Neuronal stem cell (in vitro differentiated cells): ENCODE measurements at regions not wholly inside any gene's neighbourhood (a gene's known extent, or its start where the extent isn't known, plus 50 kb on each side); places are given as distances from the start of the nearest gene placed in this dataset.
"Not testable (repeated sequence)": the region's sequence is repeated elsewhere in the genome, so short reads cannot be mapped to it uniquely, and the experiment has no call there.

Experiments
- DNase-seq: peaks from one replicate; pipeline ENCODE4 v3.0.0-alpha.2; 2013; ENCODE audit warnings: low spot score
- H2AFZ ChIP-seq: one replicate; pipeline ENCODE4 v1.6.1; 2013; ENCODE audit warnings: mild to moderate bottlenecking, low read length, inconsistent platforms
- H2AK5ac ChIP-seq: 2 replicates; pipeline ENCODE4 v1.6.1; 2013; ENCODE audit warnings: low read depth, mild to moderate bottlenecking, inconsistent platforms, low read length, moderate library complexity, mixed read lengths
- H2BK120ac ChIP-seq: 2 replicates; pipeline ENCODE4 v1.6.1; 2013; ENCODE audit warnings: low read depth, mild to moderate bottlenecking, inconsistent platforms, low read length, moderate library complexity, mixed read lengths
- H2BK12ac ChIP-seq: one replicate; pipeline ENCODE4 v1.6.1; 2013; ENCODE audit warnings: low read length, inconsistent platforms
- H2BK15ac ChIP-seq: 2 replicates; pipeline ENCODE4 v1.6.1; 2013; ENCODE audit warnings: mild to moderate bottlenecking, low read length, inconsistent platforms, mixed read lengths
- H2BK5ac ChIP-seq: one replicate; pipeline ENCODE4 v1.6.1; 2013; ENCODE audit warnings: inconsistent platforms, mild to moderate bottlenecking, low read length, moderate library complexity
- H3K14ac ChIP-seq: one replicate; pipeline ENCODE4 v1.6.1; 2013; ENCODE audit warnings: low read length, inconsistent platforms
- H3K18ac ChIP-seq: 2 replicates; pipeline ENCODE4 v1.6.1; 2013; ENCODE audit warnings: low read length, inconsistent platforms
- H3K23ac ChIP-seq: 2 replicates; pipeline ENCODE4 v1.6.1; 2013; ENCODE audit warnings: low read depth, mild to moderate bottlenecking, mixed read lengths, low read length, inconsistent platforms; ENCODE audit not compliant: poor library complexity
- H3K27ac ChIP-seq: replicated peaks from 3 replicates; pipeline ENCODE4 v1.5.1; 2013; ENCODE audit warnings: low read length, inconsistent platforms
- H3K27me3 ChIP-seq, 3 experiments: 2 replicates each; pipeline ENCODE4 v1.6.1; 2013; ENCODE audit warnings: low read length in 3 of 3, mild to moderate bottlenecking in 2 of 3, inconsistent platforms in 1 of 3, low read depth in 1 of 3, mixed read lengths in 1 of 3, moderate library complexity in 1 of 3; ENCODE audit not compliant: control insufficient read depth in 3 of 3, insufficient read depth in 3 of 3
- H3K36me3 ChIP-seq, 2 donors: replicated peaks in 1 of 2; 2 replicates each; pipeline ENCODE4 v1.6.1; 2013; ENCODE audit warnings: low read length in 2 of 2; ENCODE audit not compliant: control insufficient read depth in 2 of 2, insufficient read depth in 2 of 2
- H3K4ac ChIP-seq: 2 replicates; pipeline ENCODE4 v1.6.1; 2013; ENCODE audit warnings: inconsistent platforms, mild to moderate bottlenecking, low read length, moderate library complexity
- H3K4me1 ChIP-seq, 2 donors: 1 replicate in 1 of 2; 2 replicates in 1 of 2; pipeline ENCODE4 v1.6.1; 2013; ENCODE audit warnings: low read length in 2 of 2, low read depth in 1 of 2; ENCODE audit not compliant: control insufficient read depth in 2 of 2, insufficient read depth in 1 of 2
- H3K4me2 ChIP-seq: one replicate; pipeline ENCODE4 v1.6.1; 2013; ENCODE audit warnings: mild to moderate bottlenecking, low read length, inconsistent platforms; ENCODE audit not compliant: insufficient read depth, poor library complexity, severe bottlenecking
- H3K4me3 ChIP-seq, 2 donors: 2 replicates each; pipeline ENCODE4 v1.5.1; 2013; ENCODE audit warnings: low read length in 2 of 2, mild to moderate bottlenecking in 2 of 2, inconsistent platforms in 1 of 2, moderate library complexity in 1 of 2
- H3K79me1 ChIP-seq: one replicate; pipeline ENCODE4 v1.6.1; 2013; ENCODE audit warnings: low read depth, mild to moderate bottlenecking, inconsistent platforms, low read length, moderate library complexity
- H3K9ac ChIP-seq: one replicate; pipeline ENCODE4 v1.6.1; 2013; ENCODE audit warnings: mild to moderate bottlenecking, low read depth, low read length, inconsistent platforms; ENCODE audit not compliant: poor library complexity
- H3K9me3 ChIP-seq, 2 donors: replicated peaks in 1 of 2; 2 replicates each; pipeline versions ENCODE3 to v1.6.1; 2013; ENCODE audit warnings: low read length in 2 of 2, mild to moderate bottlenecking in 2 of 2, inconsistent platforms in 1 of 2, low read depth in 1 of 2, mixed read lengths in 1 of 2, moderate library complexity in 1 of 2; ENCODE audit not compliant: control insufficient read depth in 2 of 2, insufficient read depth in 1 of 2
- H4K8ac ChIP-seq: one replicate; pipeline ENCODE4 v1.6.1; 2013; ENCODE audit warnings: low read depth, mild to moderate bottlenecking, inconsistent platforms, low read length, moderate library complexity
- H4K91ac ChIP-seq: one replicate; pipeline ENCODE4 v1.6.1; 2013; ENCODE audit warnings: low read length, low read depth, mild to moderate bottlenecking, inconsistent platforms; ENCODE audit not compliant: poor library complexity
- WGBS, 2 donors: extraction: QIAGEN DNeasy Blood & Tissue Kit; methylation state at CpG; one replicate each; pipeline ENCODE4 v1.1.7; 2013; ENCODE audit warnings: missing lambda C conversion rate in 2 of 2, mixed read lengths in 1 of 2; ENCODE audit not compliant: insufficient read length in 2 of 2, insufficient replicate concordance in 1 of 2; ENCODE audit errors: extremely low coverage in 2 of 2; 5-methylcytosine and 5-hydroxymethylcytosine counted together

DNA sequence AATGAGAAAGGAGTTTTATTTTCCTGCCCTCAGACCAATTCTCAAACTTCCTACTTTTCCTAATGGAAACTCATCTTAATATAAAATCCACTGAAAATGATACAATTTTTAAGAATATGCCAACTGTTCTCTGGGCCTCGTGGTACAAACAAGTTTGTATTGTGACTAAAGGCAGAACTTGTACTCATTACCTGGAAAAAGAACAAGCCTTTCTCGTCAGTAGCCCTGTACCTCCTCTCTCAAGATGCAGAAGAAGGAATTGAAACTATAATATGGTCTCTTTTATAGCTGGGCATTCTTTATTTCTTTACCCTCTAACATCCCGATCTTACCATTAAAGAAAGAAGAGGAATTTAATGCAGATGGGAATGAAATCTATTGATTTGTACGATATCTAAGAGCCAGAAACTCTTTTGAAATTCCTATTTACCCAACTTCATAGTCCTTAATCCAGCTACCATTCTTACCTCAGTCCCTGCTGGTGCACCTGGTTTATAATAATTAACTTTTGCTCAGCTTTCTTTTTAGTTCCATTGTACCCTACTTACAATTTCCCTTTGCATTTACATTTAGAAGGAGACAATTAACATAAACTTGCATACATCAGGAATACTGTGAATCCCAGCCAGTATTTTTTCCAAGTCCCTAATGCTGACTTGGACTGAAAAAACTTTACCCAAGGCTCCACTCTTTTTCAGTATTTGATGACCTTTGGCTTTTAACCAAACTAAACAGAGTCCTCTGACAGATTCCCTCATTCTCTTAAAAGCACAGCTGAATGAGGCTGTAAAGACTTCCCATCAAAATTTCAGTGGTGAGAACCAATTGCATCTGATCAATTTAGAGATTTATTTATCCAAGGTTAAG lies 1162.4 kb downstream of the BRINP3 start:
- Histone ChIP-seq H3K4me2 (no peak overlapping the region), H2BK15ac (no peak overlapping the region), H2BK5ac (no peak overlapping the region), H3K4ac (no peak overlapping the region), H3K14ac (no peak overlapping the region), H3K27me3 (no peaks in the 10 kb centered on the region), H4K8ac (no peak overlapping the region), H2AFZ (peak overlapping the region; percentile 64), H3K4me1 (peaks cover 6% of the 10 kb centered on the region in 2 donors), H3K9ac (no peak overlapping the region), H3K9me3 (no peaks in the 10 kb centered on the region), H2AK5ac (no peak overlapping the region), H3K4me3 (no peak overlapping the region), H2BK12ac (no peak overlapping the region), H3K36me3 (no peaks in the 10 kb centered on the region), H4K91ac (no peak overlapping the region), H3K27ac (peak overlapping the region; percentile 30), H3K23ac (no peak overlapping the region), H3K79me1 (no peaks in the 10 kb centered on the region), H2BK120ac (no peak overlapping the region), H3K18ac (no peak overlapping the region)
- WGBS, 2 donors, result no CpG with 5 or more reads among the region's 4 CpGs
- DNase-seq, result no peak

DNA sequence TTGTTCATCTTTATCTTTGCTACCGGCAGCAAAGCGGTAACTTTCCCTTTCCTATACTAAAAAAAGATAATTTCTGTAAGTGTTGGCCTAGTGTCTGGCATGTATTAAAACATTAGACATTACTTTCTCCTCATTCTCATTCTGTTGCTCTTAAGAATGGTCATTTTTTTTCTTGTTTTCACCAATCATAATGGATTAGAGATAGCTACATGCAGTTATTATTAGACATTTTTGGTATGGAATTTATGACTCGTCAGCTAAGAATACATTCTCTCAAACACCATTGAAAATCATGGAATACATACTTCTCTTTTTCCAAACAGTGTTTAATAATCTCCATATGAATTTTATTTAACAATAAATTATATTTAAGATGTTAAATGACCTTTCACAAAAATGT lies 1154.6 kb downstream of the BRINP3 start:
- Histone ChIP-seq H3K4me1 (no peaks in the 10 kb centered on the region), H3K27me3 (no peaks in the 10 kb centered on the region), H4K8ac (no peak overlapping the region)

DNA sequence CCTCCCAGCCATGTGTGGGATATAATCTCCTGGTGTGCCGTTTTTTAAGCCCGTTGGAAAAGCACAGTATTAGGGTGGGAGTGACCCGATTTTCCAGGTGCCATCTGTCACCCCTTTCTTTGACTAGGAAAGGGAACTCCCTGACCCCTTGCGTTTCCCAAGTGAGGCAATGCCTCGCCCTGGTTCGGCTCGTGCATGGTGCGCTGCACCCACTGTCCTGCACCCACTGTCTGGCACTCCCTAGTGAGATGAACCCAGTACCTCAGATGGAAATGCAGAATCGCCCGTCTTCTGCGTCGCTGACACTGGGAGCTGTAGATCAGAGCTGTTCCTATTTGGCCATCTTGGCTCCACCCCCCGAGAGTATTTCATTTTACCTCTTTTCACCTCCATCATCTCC lies 1146.6 kb downstream of the BRINP3 start:
- not testable (repeated sequence) for H2BK12ac ChIP-seq, H2BK120ac ChIP-seq, H3K27me3 ChIP-seq, H3K9ac ChIP-seq, H3K4me2 ChIP-seq, H3K36me3 ChIP-seq, H3K23ac ChIP-seq, H3K4me1 ChIP-seq, H2BK15ac ChIP-seq, H3K27ac ChIP-seq, H2BK5ac ChIP-seq, H3K14ac ChIP-seq, H2AFZ ChIP-seq, H4K91ac ChIP-seq, H2AK5ac ChIP-seq, H4K8ac ChIP-seq, H3K9me3 ChIP-seq, DNase-seq, H3K4ac ChIP-seq, H3K79me1 ChIP-seq, H3K18ac ChIP-seq, H3K4me3 ChIP-seq
- no CpG with 5 or more reads among the region's 13 CpGs for WGBS, 2 donors

More for the DNA sequence above, 1154.6 kb downstream of the BRINP3 start:
- no peaks in the 10 kb centered on the region for H3K36me3 ChIP-seq
- H3K18ac ChIP-seq, result no peak overlapping the region
- no peak overlapping the region for H4K91ac ChIP-seq
- no peak overlapping the region for H2BK120ac ChIP-seq
- no peak overlapping the region for H3K4me2 ChIP-seq
- DNase-seq, result no peak
- no peak overlapping the region for H3K4me3 ChIP-seq
- H2AFZ ChIP-seq, result no peak overlapping the region
- no peak overlapping the region for H2BK12ac ChIP-seq
- H3K4ac ChIP-seq, result no peak overlapping the region
- H2BK15ac ChIP-seq, result no peak overlapping the region
- H3K23ac ChIP-seq, result no peak overlapping the region
- H2AK5ac ChIP-seq, result no peak overlapping the region
- H3K14ac ChIP-seq, result no peak overlapping the region
- H3K9me3 ChIP-seq, result no peaks in the 10 kb centered on the region
- no peak overlapping the region for H3K27ac ChIP-seq
- H3K79me1 ChIP-seq, result no peaks in the 10 kb centered on the region
- no CpG with 5 or more reads among the region's 3 CpGs for WGBS, 2 donors
- H2BK5ac ChIP-seq, result no peak overlapping the region
- no peak overlapping the region for H3K9ac ChIP-seq

DNA sequence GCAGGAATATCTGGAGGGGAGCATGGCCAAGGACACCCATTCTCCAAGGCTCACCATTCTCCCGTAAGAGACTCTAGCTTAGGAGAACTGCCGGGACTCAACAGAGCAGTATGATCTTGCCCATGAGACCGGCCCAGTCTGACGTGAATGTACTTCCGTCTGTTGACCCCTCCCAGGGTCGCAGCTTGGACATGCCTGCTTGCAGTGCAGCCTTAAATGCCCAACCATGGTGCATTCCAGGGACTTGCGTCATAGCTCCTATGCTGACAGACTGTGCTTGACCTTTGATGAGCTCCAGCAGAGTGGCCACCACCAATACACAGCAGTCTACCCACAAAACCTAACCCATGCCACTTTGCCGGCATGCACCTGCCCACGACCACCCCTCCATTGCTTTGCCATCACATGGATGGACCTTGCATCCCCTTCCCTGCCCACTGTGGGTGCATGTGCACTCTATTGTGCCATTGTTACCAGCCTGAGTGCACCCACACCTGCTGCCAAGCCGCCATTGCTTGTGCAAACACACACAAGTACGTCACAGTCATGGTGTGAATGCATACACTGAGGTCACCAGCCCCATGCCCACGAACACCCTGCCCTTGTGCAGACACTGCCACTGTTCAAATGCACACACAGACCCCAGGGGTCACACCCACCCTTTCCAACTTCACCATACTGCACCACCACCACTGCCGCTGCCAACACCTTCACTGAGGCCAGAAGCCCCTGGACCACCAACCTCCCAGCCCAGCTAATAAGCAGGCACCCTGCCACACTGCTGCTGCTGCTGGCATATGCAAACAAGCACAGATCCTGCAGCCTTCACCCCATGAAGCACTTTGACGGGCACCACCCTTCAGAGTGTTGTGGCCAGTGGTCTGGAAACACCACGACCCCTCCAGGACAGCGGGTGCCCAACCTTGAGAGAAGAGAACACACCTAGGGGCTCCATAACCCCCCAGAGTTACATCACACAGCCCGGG lies 1141.3 kb downstream of the BRINP3 start:
- Histone ChIP-seq H3K4me2 (no peak overlapping the region), H2AFZ (no peak overlapping the region), H3K27me3 (no peaks in the 10 kb centered on the region), H3K14ac (no peak overlapping the region), H2AK5ac (peak overlapping the region; percentile 15), H3K79me1 (no peaks in the 10 kb centered on the region), H3K9me3 (peaks cover 0 to 2% of the 10 kb centered on the region in 2 donors), H2BK5ac (peak overlapping the region; percentile 26), H3K27ac (no peak overlapping the region), H3K4me1 (no peaks in the 10 kb centered on the region), H4K8ac (peak overlapping the region; percentile 70), H3K9ac (peak overlapping the region; percentile 47), H4K91ac (no peak overlapping the region), H3K23ac (no peak overlapping the region), H2BK120ac (no peak overlapping the region), H3K18ac (peak overlapping the region; percentile 3), H3K36me3 (no peaks in the 10 kb centered on the region), H3K4ac (no peak overlapping the region), H2BK15ac (no peak overlapping the region), H3K4me3 (peak overlapping the region in 1 of 2 donors; percentile 8), H2BK12ac (no peak overlapping the region)
- WGBS, 2 donors, result no CpG with 5 or more reads among the region's 17 CpGs
- DNase-seq, result no peak
